IMR-90 (cell line): ENCODE measurements at regions not wholly inside any gene's neighbourhood (a gene's known extent, or its start where the extent isn't known, plus 50 kb on each side); places are given as distances from the start of the nearest gene placed in this dataset.

Source experiments
- ATAC-seq: fragments of 200-7000 bp; cut with Tn5 transposase; 2 replicates; pipeline ENCODE4 v1.9.1; 2020; ENCODE audit warnings: low read depth, mild to moderate bottlenecking, moderate library complexity
- BruUV-seq: library from RNA; stranded (reverse); fragments of 400-500 nt; replicated peaks from 2 replicates; lab custom pipeline; 2021; lab: Mats Ljungman, UMichigan
- CTCF ChIA-PET: fragments of 300-600 bp; formaldehyde crosslinking; extraction: SDS; loops from one replicate; lab custom pipeline; 2021; ENCODE audit warnings: antibody characterized with exemption; lab: Yijun Ruan, JAX
- POLR2A ChIA-PET: fragments of 300-600 bp; sonication (Branson Sonifier 250); formaldehyde crosslinking; loops from one replicate; lab custom pipeline; 2022; ENCODE audit warnings: antibody characterized with exemption; ENCODE audit not compliant: unreplicated experiment; lab: Charles Lee
- DNase-seq: peaks from one replicate; pipeline ENCODE4 v3.0.0; 2013
- H2AFZ ChIP-seq: replicated peaks from 2 replicates; pipeline ENCODE3; 2013; ENCODE audit warnings: low read length, mild to moderate bottlenecking; ENCODE audit not compliant: poor library complexity
- H2AK5ac ChIP-seq: 2 replicates; pipeline ENCODE4 v1.6.1; 2013; ENCODE audit warnings: low read depth, low read length, inconsistent platforms
- H2AK9ac ChIP-seq: replicated peaks from 2 replicates; pipeline ENCODE3; 2013; ENCODE audit warnings: mild to moderate bottlenecking, low read depth, low read length, moderate library complexity; ENCODE audit not compliant: poor library complexity
- H2BK120ac ChIP-seq: 2 replicates; pipeline ENCODE4 v1.6.1; 2013; ENCODE audit warnings: low read depth, low read length, inconsistent platforms
- H2BK15ac ChIP-seq: 3 replicates; pipeline ENCODE4 v1.6.1; 2013; ENCODE audit warnings: low read depth, low read length, inconsistent platforms
- H2BK20ac ChIP-seq: 2 replicates; pipeline ENCODE4 v1.6.1; 2013; ENCODE audit warnings: low read depth, mild to moderate bottlenecking, inconsistent platforms, low read length, moderate library complexity
- H2BK5ac ChIP-seq: 2 replicates; pipeline ENCODE4 v1.6.1; 2013; ENCODE audit warnings: mild to moderate bottlenecking, low read depth, low read length, inconsistent platforms; ENCODE audit not compliant: poor library complexity, severe bottlenecking
- H3K14ac ChIP-seq: replicated peaks from 2 replicates; pipeline ENCODE4 v1.6.1; 2013; ENCODE audit warnings: low read depth, low read length, inconsistent platforms
- H3K18ac ChIP-seq: 2 replicates; pipeline ENCODE4 v1.6.1; 2013; ENCODE audit warnings: low read depth, low read length, control low read depth
- H3K23ac ChIP-seq: 2 replicates; pipeline ENCODE4 v1.6.1; 2013; ENCODE audit warnings: low read depth, low read length, inconsistent platforms
- H3K27ac ChIP-seq: 2 replicates; pipeline ENCODE4 v1.5.1; 2013; ENCODE audit warnings: mild to moderate bottlenecking, control low read depth, low read length; ENCODE audit not compliant: insufficient read depth
- H3K27me3 ChIP-seq: 2 replicates; pipeline ENCODE4 v1.6.1; 2013; ENCODE audit warnings: low read length; ENCODE audit not compliant: control insufficient read depth, insufficient read depth
- H3K36me3 ChIP-seq: 2 replicates; pipeline ENCODE4 v1.6.1; 2013; ENCODE audit warnings: low read length, mixed read lengths; ENCODE audit not compliant: control insufficient read depth, insufficient read depth
- H3K4ac ChIP-seq: 2 replicates; pipeline ENCODE4 v1.6.1; 2013; ENCODE audit warnings: low read depth, low read length, inconsistent platforms
- H3K4me1 ChIP-seq: 2 replicates; pipeline ENCODE4 v1.6.1; 2013; ENCODE audit warnings: low read length, mixed read lengths; ENCODE audit not compliant: control insufficient read depth, insufficient read depth
- H3K4me2 ChIP-seq: 2 replicates; pipeline ENCODE4 v1.6.1; 2013; ENCODE audit warnings: low read depth, mild to moderate bottlenecking, control low read depth, low read length, moderate library complexity
- H3K4me3 ChIP-seq: 2 replicates; pipeline ENCODE4 v1.5.1; 2013; ENCODE audit warnings: low read depth, mild to moderate bottlenecking, control low read depth, low read length, moderate library complexity; ENCODE audit not compliant: insufficient read depth
- H3K56ac ChIP-seq: 2 replicates; pipeline ENCODE4 v1.6.1; 2013; ENCODE audit warnings: low read length, inconsistent platforms; ENCODE audit not compliant: insufficient read depth; ENCODE audit errors: extremely low read depth
- H3K79me1 ChIP-seq, 2 experiments: 2 replicates each; pipeline ENCODE4 v1.6.1; 2013; ENCODE audit warnings: low read length in 2 of 2, inconsistent platforms in 1 of 2, low read depth in 1 of 2
- H3K9ac ChIP-seq: 2 replicates; pipeline ENCODE4 v1.6.1; 2013; ENCODE audit warnings: low read depth, low read length, control low read depth
- H3K9me1 ChIP-seq: 2 replicates; pipeline ENCODE4 v1.6.1; 2013; ENCODE audit warnings: low read length, inconsistent platforms; ENCODE audit not compliant: insufficient read depth
- H3K9me3 ChIP-seq: 2 replicates; pipeline ENCODE4 v1.6.1; 2013; ENCODE audit warnings: low read length; ENCODE audit not compliant: control insufficient read depth, insufficient read depth
- H4K20me1 ChIP-seq: 2 replicates; pipeline ENCODE4 v1.6.1; 2013; ENCODE audit warnings: low read length, inconsistent platforms; ENCODE audit not compliant: insufficient read depth
- H4K5ac ChIP-seq: 2 replicates; pipeline ENCODE4 v1.6.1; 2013; ENCODE audit warnings: mild to moderate bottlenecking, low read depth, low read length, control low read depth
- H4K8ac ChIP-seq, 2 experiments: 2 replicates each; pipeline ENCODE4 v1.6.1; 2013; ENCODE audit warnings: low read depth in 2 of 2, low read length in 2 of 2, control low read depth in 1 of 2, inconsistent platforms in 1 of 2
- H4K91ac ChIP-seq: 2 replicates; pipeline ENCODE4 v1.6.1; 2013; ENCODE audit warnings: low read depth, low read length, inconsistent platforms; ENCODE audit not compliant: insufficient read depth
- CHD1 ChIP-seq: IDR thresholded peaks from 2 replicates; pipeline ENCODE4 v1.6.1; 2012; ENCODE audit warnings: low read depth, low read length, improper control_type of control experiment
- ELK1 ChIP-seq: fragments of 150-350 bp; IDR thresholded peaks from 2 replicates; pipeline ENCODE4 v1.6.1; 2016; ENCODE audit warnings: low read depth, mild to moderate bottlenecking, low read length, moderate library complexity, borderline replicate concordance
- MAFK ChIP-seq: IDR thresholded peaks from 2 replicates; pipeline ENCODE4 v1.6.1; 2012; ENCODE audit warnings: low read depth, low read length, improper control_type of control experiment
- RAD21 ChIP-seq: IDR thresholded peaks from 2 replicates; pipeline ENCODE4 v1.6.1; 2012; ENCODE audit warnings: low read length, improper control_type of control experiment
- RFX5 ChIP-seq: IDR thresholded peaks from 2 replicates; pipeline ENCODE4 v1.8.0; 2012; ENCODE audit warnings: low read depth, mild to moderate bottlenecking, low read length, moderate library complexity
- WGBS, 2 experiments: methylation state at CpG; one replicate each; pipeline versions ENCODE4 v1.1.5 to v1.1.7; 2013; ENCODE audit warnings: missing lambda C conversion rate in 2 of 2; ENCODE audit not compliant: insufficient read length in 1 of 2; ENCODE audit errors: extremely low coverage in 2 of 2; 5-methylcytosine and 5-hydroxymethylcytosine counted together
- dilution Hi-C: fragments of 300-500 bp; cut with HindIII; formaldehyde crosslinking; loops from one replicate; pipeline ENCODE4 v1.14.3; 2018; ENCODE audit warnings: low sequenced_read_pairs; ENCODE audit not compliant: unreplicated experiment
- in situ Hi-C: fragments of 300-500 bp; cut with MboI; formaldehyde crosslinking; loops from 3 replicates; pipeline ENCODE4 v1.14.3; 2019; ENCODE audit warnings: low sequenced_read_pairs, inconsistent platforms, mixed read lengths
- intact Hi-C: fragments of 100-400 bp; cut with micrococcal nuclease; formaldehyde crosslinking; loops from 2 replicates; pipeline ENCODE4 v1.10.0; 2022

GRCh38 chr2:104736026-104736425 lies 117.9 kb upstream of the POU3F3 start:
- H3K14ac ChIP-seq: no peak overlapping the region
- H2AK9ac ChIP-seq: no peak overlapping the region
- POLR2A ChIA-PET: no interaction called here
- no peak overlapping the region for H4K91ac ChIP-seq
- no peak overlapping the region for H2BK5ac ChIP-seq
- WGBS, 2 experiments: 27% methylated on average over 4 of the region's 7 CpGs; no CpG with 5 or more reads in 1 of the 2 experiments
- H2AFZ ChIP-seq: no peak overlapping the region
- H2BK20ac ChIP-seq: no peak overlapping the region
- no peak overlapping the region for H2AK5ac ChIP-seq
- H3K79me1 ChIP-seq: no peaks in the 10 kb centered on the region
- no peak for TF ChIP-seq RFX5
- no peak for TF ChIP-seq RAD21
- TF ChIP-seq MAFK: no peak
- no peak for TF ChIP-seq ELK1
- no peak for TF ChIP-seq CHD1
- H3K4ac ChIP-seq: no peak overlapping the region
- peaks cover 11% of the 10 kb centered on the region for H3K9me3 ChIP-seq
- H3K4me1 ChIP-seq: no peaks in the 10 kb centered on the region
- DNase-seq (no peak), ATAC-seq (no peak)
- no peak overlapping the region for H2BK15ac ChIP-seq
- BruUV-seq: no TSS peak
- CTCF ChIA-PET: interaction anchor here (0.6 kb wide), 1 partner anchor 27 kb away, joined by 6 read pairs; no protein-coding TSS in a partner anchor
- no peak overlapping the region for H3K56ac ChIP-seq
- H3K36me3 ChIP-seq: no peaks in the 10 kb centered on the region
- H3K9me1 ChIP-seq: no peaks in the 10 kb centered on the region
- no peak overlapping the region for H3K27ac ChIP-seq
- no peak overlapping the region for H3K23ac ChIP-seq
- no peak overlapping the region for H3K18ac ChIP-seq
- H4K8ac ChIP-seq: no peak overlapping the region
- no peak overlapping the region for H2BK120ac ChIP-seq
- H4K5ac ChIP-seq: no peak overlapping the region
- dilution Hi-C loops: no loop called here
- H3K4me3 ChIP-seq: no peak overlapping the region
- H4K20me1 ChIP-seq: no peaks in the 10 kb centered on the region
- intact Hi-C loops: no loop called here
- H3K4me2 ChIP-seq: no peak overlapping the region
- H3K27me3 ChIP-seq: no peaks in the 10 kb centered on the region
- in situ Hi-C loops: no loop called here
- no peak overlapping the region for H3K9ac ChIP-seq
